ENCODE measurements at regions not wholly inside any gene's neighbourhood (a gene's known extent, or its start where the extent isn't known, plus 50 kb on each side); places are given as distances from the start of the nearest gene placed in this dataset.

DNA sequence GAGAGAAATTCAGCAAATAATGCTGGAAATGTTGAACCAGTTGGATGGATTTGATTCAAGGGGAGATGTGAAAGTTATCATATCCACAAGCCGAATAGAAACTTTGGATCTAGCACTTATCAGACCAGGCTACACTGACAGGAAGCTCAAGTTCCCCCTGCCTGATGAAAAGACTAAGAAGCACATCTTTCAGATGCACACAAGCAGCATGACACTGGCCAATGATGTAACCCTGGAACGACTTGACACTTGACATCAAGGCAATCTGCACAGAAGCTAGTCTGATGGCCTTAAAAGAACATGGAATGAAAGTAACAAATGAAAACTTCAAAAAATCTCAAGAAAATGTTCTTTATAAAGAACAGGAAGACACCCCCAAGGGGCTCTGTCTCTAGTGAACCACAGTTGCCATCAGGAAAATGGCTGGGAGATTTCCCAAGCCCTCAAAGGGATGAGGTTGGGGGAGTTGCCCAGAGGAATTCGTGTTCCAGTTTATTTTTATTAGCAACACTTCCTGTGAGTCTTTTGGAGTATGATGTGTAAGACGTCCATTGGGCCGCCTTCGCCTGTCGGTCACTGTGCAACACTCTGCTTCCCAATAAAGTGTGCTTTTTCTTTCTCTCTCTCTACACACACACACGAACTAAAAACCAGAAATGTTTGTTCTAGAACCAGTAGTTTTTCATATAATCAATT is 200.0 kb downstream of the HIBADH start:
- Mint-ChIP-seq H3K36me3 (ENCODE audit: low read depth) (no peaks in the 10 kb centered on the region), H3K4me1 (no peaks in the 10 kb centered on the region), H3K9me3 (no peaks in the 10 kb centered on the region), H3K4me3 (no peak overlapping the region), H3K27me3 (peaks cover 22% of the 10 kb centered on the region), H3K27ac (no peak overlapping the region)
- ChIA-PET POLR2A (no interaction called here), CTCF (no interaction called here)
- ATAC-seq (ENCODE audit: low read depth) (no peak), DNase-seq (no peak)
- TF ChIP-seq, protein P1, sequence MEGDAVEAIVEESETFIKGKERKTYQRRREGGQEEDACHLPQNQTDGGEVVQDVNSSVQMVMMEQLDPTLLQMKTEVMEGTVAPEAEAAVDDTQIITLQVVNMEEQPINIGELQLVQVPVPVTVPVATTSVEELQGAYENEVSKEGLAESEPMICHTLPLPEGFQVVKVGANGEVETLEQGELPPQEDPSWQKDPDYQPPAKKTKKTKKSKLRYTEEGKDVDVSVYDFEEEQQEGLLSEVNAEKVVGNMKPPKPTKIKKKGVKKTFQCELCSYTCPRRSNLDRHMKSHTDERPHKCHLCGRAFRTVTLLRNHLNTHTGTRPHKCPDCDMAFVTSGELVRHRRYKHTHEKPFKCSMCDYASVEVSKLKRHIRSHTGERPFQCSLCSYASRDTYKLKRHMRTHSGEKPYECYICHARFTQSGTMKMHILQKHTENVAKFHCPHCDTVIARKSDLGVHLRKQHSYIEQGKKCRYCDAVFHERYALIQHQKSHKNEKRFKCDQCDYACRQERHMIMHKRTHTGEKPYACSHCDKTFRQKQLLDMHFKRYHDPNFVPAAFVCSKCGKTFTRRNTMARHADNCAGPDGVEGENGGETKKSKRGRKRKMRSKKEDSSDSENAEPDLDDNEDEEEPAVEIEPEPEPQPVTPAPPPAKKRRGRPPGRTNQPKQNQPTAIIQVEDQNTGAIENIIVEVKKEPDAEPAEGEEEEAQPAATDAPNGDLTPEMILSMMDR (IDR thresholded peaks at IDR 0.05): no peak
- intact Hi-C loops (cut with micrococcal nuclease): no loop called here

DNA sequence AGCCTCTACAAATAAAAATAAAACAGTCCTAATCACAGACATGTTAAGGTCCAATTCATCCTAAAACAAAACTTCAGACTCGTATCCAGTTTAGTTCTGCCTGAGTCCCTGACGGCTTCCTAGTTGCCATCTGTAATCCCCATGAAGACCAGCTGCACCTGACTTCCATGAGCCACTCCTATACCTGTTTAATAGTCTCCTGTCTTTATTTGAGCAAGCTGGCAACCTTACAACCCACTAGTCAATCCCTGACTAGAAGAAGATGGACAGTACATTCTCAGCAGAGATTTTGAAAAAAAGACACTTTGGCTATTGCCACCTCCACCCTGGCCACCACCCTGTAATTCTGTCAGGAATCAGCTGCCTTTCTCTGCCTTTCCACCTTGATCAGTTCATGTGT is 197.7 kb downstream of the HIBADH start:
- H3K9me3 Mint-ChIP-seq: no peaks in the 10 kb centered on the region
- peaks cover 26% of the 10 kb centered on the region for H3K27me3 Mint-ChIP-seq
- H3K36me3 Mint-ChIP-seq (ENCODE audit: low read depth): no peaks in the 10 kb centered on the region
- TF ChIP-seq, protein P1 (IDR thresholded peaks at IDR 0.05): no peak
- POLR2A ChIA-PET: no interaction called here
- DNase-seq (no peak), ATAC-seq (ENCODE audit: low read depth) (no peak)
- CTCF ChIA-PET: no interaction called here
- no peaks in the 10 kb centered on the region for H3K4me1 Mint-ChIP-seq
- H3K4me3 Mint-ChIP-seq: no peak overlapping the region
- intact Hi-C loops (cut with micrococcal nuclease): no loop called here
- no peak overlapping the region for H3K27ac Mint-ChIP-seq

DNA sequence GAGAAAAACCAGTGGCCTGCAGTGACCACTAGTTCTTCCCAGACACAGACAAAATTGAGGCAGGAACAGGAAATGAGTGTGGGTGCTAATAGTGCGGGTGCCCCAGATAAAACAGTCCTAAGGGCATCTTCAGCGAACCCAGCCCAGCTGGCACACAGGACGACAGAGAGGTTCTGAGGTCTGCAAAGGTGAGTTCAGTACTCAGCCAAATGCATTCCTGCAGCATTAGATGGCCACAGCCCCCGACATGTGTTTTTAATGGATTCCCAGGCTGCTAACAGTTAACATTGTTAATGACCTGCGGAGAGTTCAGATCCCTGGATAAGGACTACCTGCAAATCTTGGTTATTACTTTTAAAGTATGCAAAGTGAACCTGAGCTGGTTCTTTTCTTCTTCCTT is 196.0 kb downstream of the HIBADH start:
- DNase-seq (no peak), ATAC-seq (ENCODE audit: low read depth) (no peak)
- Mint-ChIP-seq H3K27me3 (peaks cover 27% of the 10 kb centered on the region), H3K9me3 (no peaks in the 10 kb centered on the region), H3K4me3 (no peak overlapping the region), H3K36me3 (ENCODE audit: low read depth) (no peaks in the 10 kb centered on the region), H3K27ac (no peak overlapping the region), H3K4me1 (no peaks in the 10 kb centered on the region)
- CTCF ChIA-PET: no interaction called here
- intact Hi-C loops (cut with micrococcal nuclease): no loop called here
- TF ChIP-seq, protein P1 (IDR thresholded peaks at IDR 0.05): no peak
- POLR2A ChIA-PET: no interaction called here

DNA sequence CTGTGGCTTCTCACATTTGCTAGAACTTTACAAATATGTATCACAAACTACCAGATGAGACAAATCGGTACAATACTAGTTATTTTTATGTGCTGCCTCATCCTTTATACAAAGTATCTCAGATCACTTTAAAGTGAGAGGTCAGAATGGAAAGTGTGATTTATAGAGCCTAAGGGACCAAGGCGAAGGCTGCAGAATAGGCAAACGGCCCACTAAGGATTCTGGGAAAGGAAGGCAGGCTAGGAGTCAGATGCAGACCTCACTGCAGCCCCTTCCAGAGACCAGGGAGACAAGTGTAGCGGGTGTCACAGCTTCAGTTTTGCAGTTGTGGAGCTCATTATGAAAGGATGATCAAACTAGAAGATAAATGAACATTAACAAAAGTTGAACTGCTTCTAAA is 190.6 kb downstream of the HIBADH start:
- intact Hi-C loops (cut with micrococcal nuclease): no loop called here
- ATAC-seq (ENCODE audit: low read depth): no peak
- H3K27me3 Mint-ChIP-seq: peaks cover 18% of the 10 kb centered on the region
- ChIA-PET CTCF (no interaction called here), POLR2A (no interaction called here)
- no peaks in the 10 kb centered on the region for H3K9me3 Mint-ChIP-seq
- no peaks in the 10 kb centered on the region for H3K4me1 Mint-ChIP-seq
- DNase-seq: no peak
- H3K27ac Mint-ChIP-seq: no peak overlapping the region
- no peaks in the 10 kb centered on the region for H3K36me3 Mint-ChIP-seq (ENCODE audit: low read depth)
- TF ChIP-seq, protein P1 (IDR thresholded peaks at IDR 0.05): no peak
- H3K4me3 Mint-ChIP-seq: no peak overlapping the region
